Stimulated activated CD4-positive, alpha-beta T cell treated with anti-CD3 and anti-CD28 coated beads, Interleukin-4, amount 100 ng/mL, for 24 hours (primary cell): ENCODE measurements at regions not wholly inside any gene's neighbourhood (a gene's known extent, or its start where the extent isn't known, plus 50 kb on each side); places are given as distances from the start of the nearest gene placed in this dataset.
"Not testable (repeated sequence)": the region's sequence is repeated elsewhere in the genome, so short reads cannot be mapped to it uniquely, and the experiment has no call there.

ENCODE experiments used
- DNase-seq: peaks from one replicate; pipeline ENCODE4 v3.0.0-alpha.2; 2020

DNA sequence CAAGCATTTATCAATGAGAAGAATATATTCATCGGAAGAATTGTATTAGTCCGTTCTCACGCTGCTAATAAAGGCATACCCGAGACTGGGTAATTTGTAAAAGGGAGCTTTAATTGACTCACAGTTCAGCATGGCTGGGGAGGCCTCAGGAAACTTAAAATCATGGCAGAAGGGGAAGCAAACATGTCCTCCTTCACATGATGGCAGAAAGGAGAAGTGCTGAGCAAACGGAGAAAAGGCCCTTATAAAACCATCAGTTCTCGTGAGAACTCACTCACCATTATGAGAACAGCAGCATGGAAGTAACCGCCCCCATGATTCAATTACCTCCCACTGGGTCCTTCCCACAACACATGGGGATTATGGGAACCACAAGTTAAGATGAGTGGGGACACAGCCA lies 1688.2 kb downstream of the SPATA31A7 start:
- DNase-seq: not testable (repeated sequence)

DNA sequence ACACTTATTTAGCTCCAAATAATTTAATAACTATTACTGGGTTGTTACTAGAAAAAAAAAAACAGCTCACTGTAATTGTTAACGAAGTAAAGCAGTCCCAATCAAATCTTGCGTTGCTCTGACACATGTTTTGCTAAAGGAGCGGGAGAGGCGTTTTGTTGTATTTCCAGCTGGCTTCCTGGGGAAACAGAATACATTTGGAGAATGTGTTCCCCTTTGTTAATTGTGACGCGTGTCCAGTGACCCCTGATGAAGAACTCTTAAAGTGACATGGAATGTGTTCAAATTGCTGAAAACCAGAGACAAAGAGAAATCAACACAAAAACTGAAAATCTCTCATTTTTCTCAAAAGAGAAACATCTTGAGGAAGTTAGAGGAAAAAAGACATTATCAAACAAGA lies 1690.6 kb downstream of the SPATA31A7 start:
- DNase-seq: not testable (repeated sequence)

GRCh38 chr9:62880971-62881370 lies 1691.1 kb downstream of the SPATA31A7 start:
- not testable (repeated sequence) for DNase-seq

DNA sequence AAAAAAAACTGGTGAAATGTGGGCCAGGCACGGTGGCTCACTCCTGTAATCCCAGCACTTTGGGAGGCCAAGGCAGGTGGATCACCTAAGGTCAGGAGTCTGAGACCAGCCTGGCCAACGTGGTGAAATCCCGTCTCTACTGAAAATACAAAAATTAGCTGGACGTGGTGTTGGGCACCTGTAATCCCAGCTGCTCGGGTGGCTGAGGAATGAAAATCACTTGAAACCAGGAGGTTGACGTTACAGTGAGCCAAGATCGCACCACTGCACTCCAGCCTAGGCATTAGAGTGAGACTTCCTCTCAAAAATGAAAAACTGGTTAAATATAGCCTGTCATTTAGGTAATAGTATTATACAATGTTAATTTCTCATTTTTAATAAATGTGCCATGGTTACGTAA lies 1692.0 kb downstream of the SPATA31A7 start:
- not testable (repeated sequence) for DNase-seq

DNA sequence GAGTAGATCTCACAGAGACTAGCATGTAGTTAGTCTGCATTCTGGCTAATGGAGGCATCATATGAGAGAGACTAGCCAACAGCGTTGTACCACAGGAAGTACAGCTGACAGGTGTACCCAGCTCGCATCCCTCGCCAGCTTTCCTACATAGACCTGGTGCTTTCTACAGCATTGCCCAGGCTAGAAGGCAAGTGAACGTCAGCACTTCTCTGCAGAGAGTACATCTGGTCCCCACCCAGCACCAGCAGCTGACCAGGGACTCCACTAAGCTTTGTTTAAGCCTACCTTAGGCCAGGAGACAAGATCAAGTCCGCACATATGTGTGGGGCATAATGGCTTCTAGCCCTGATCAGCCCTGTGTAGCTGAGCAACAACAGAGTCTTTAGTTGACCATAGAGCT lies 1692.9 kb downstream of the SPATA31A7 start:
- not testable (repeated sequence) for DNase-seq

GRCh38 chr9:62896692-62897091 lies 1706.9 kb downstream of the SPATA31A7 start:
- not testable (repeated sequence) for DNase-seq

DNA sequence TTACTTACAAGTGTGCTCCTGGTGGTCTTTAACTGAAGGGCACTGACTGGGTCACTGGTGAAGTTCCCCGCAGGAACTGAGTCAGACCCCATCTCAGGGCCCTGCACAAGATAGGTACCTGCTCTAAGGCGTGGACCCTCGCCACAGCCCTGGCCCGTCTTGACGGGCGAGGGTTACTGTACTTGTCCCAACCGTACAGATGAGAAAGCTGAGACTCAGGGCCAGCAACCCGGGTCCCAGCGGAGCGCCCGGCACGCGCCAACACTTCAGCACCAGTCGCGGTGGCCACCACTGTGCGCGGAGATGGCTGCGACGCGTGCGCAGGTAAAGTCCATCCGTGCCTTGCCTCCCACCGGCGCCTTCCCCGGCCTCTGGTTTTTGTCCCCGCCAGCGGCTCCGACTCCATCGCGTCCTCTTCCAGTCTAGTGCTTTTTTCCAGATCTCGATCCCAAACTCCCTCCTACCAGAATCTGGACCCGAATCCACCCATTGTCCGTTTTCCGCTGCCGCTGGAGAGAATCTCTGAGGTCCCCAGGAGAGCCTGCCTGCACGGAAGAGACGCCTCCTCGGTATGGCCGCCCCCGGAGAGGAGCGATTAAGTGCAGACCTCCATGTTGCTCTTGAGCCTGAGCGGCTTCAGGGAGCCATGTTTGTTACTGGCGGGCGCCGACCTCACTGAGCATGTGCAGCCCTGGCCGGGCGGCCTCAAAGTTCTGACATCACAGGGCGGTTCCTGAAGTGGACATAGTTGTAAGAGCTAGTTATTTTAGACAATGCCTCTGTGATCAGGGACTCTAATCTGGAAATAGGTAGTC lies 1707.8 kb downstream of the SPATA31A7 start:
- peak; percentile 45 for DNase-seq

GRCh38 chr9:62899666-62900065 lies 1709.8 kb downstream of the SPATA31A7 start:
- DNase-seq: not testable (repeated sequence)

- DNase-seq: not testable (repeated sequence)
These were observed 1714.2 kb downstream of the SPATA31A7 start for GRCh38 chr9:62904061-62904460.

- not testable (repeated sequence) for DNase-seq
These were observed 1715.9 kb downstream of the SPATA31A7 start for GRCh38 chr9:62905722-62906121.

DNA sequence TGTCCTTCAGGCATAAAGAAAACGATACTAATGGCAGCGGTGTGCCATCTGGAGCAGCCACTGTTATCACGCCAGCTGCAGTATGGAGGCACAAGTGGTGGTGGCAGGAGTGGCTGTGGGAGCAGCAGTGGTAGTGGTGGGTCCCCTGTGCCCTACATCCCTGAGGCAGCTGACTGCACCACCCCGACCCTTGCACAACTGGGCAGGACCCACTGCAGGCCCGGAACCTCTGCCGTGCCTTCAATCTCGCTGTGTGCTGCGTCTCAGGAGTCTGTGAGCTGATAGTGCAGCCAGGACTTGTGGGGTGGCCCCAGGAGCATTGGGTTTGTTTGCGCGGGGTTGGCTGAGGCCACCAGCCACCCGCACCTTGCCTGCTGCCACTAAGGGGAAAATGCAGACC lies 1718.0 kb downstream of the SPATA31A7 start:
- not testable (repeated sequence) for DNase-seq

DNA sequence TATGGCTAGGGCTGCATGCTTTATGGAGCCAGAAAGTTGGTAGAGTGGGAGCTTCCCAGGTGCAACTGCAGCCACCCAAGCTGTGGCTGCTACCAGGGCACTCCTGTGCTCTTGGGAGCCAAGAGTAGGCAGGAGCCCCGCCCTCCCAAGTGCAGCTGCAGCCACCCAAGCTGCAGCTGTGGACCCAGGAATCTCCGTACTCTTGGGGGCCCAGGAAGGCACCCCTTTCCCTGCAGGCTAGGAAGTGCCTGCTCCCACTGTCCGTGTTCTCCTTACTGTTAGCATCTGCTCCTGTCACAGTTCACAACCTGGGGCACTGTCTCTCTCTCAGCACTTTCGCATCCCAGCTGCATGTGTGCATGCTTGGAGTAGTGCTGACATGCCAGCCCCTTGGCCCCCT lies 1718.4 kb downstream of the SPATA31A7 start:
- not testable (repeated sequence) for DNase-seq

DNA sequence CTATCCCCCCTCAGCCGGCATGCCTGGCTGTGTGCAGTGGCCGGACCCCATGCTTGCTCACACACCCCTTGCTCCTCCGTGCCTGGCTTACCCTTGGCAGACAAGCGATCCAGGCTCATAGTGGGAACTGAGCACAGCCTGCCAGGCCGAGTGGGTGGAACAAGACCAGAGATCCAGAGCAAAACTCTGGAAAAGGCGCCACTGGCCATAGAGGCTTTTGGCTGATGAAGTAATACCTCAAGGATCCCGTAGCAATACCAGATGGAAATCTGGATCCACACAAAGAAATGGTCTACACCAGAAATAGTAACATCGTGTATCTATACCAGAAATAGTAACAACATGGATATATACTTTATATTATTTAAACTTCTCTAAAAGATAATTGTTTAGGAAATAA lies 1719.6 kb downstream of the SPATA31A7 start:
- not testable (repeated sequence) for DNase-seq

GRCh38 chr9:62912278-62912677 lies 1722.4 kb downstream of the SPATA31A7 start:
- DNase-seq: not testable (repeated sequence)

- DNase-seq: not testable (repeated sequence)
These were observed 1725.3 kb downstream of the SPATA31A7 start for GRCh38 chr9:62915168-62915567.

GRCh38 chr9:62915661-62916060 lies 1725.8 kb downstream of the SPATA31A7 start:
- DNase-seq: not testable (repeated sequence)

DNA sequence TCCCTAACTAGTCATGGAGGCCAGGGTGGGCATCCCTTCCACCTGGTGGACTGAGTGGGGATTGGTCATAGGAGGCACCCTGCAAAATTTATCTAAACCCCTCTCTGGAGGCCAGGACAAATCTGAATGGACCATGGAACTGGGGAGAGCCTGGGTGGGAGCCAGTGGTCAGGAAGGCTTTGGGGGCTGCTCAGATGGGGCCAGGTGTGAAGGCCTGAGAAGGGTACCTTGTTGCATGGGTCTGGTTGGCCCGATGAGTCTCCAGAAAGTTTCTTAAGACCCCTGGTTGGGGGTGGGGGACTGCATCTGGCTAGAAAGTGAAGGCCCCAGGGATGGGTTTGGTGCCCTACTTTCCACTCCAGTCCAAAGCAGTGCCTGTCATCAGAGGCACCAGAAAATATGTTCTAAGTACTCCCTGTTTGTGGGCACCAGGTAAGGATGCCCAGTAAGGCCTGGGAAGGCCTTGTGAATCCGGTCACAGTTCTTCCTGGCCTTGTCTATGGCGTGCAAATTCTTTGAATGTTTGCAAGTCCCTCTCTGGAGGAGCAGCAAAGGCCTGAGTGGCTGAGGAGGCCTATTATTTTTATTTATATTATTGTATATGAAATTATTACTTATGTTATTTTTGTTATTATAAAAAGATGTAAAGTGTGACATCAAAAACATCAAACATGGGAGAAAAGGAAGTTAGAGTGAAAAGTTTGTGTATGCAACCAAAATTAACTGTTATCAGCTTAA lies 1729.0 kb downstream of the SPATA31A7 start:
- not testable (repeated sequence) for DNase-seq

DNA sequence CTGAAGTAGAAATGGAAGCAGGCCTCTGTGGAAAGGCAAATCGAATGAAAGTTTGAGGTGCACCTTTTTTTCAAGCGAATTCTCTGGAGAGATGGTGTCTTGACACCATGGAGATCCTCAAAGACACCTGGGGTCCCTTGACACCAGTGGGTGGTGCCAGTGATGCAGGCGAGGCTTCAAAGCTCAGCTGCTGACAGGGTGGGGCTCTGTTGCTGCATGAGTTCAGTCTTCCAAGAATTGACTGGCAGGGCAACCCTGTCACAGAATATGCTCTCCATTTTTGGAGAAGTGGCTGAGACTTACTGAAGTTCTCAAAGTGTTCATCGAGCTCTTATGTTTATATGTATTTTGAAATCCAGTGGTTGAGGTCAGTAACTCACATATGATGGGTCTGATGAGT lies 1741.6 kb downstream of the SPATA31A7 start:
- DNase-seq: not testable (repeated sequence)

GRCh38 chr9:62952840-62953239 lies 1763.0 kb downstream of the SPATA31A7 start:
- DNase-seq: not testable (repeated sequence)
